ENCODE measurements at regions not wholly inside any gene's neighbourhood (a gene's known extent, or its start where the extent isn't known, plus 50 kb on each side); places are given as distances from the start of the nearest gene placed in this dataset.
"Not testable (repeated sequence)": the region's sequence is repeated elsewhere in the genome, so short reads cannot be mapped to it uniquely, and the experiment has no call there.

GRCh38 chr9:103574056-103574455 lies 520.1 kb upstream of the SMC2 start:
- Histone ChIP-seq H3K4me1 (ENCODE audit: control insufficient read depth in 1 of 2, low read depth in 2 of 2) (no peaks in the 10 kb centered on the region), H3K9me3 (peaks cover 12% of the 10 kb centered on the region), H3K4me3 (no peak overlapping the region), H3K27ac (no peak overlapping the region), H3K36me3 (no peaks in the 10 kb centered on the region), H3K27me3 (replicated peaks; ENCODE audit: insufficient read depth) (no peaks in the 10 kb centered on the region)
- no peak for TF ChIP-seq CTCF (IDR thresholded peaks at IDR 0.05)
- DNase-seq (ENCODE audit: low spot score) (no peak), ATAC-seq (ENCODE audit: insufficient number of reproducible peaks, low FRiP score, low read depth) (no peak)

GRCh38 chr9:103586721-103587120 lies 507.4 kb upstream of the SMC2 start:
- no peak for TF ChIP-seq CTCF (IDR thresholded peaks at IDR 0.05)
- no peak overlapping the region for H3K4me3 ChIP-seq
- no peak overlapping the region for H3K27ac ChIP-seq
- no peaks in the 10 kb centered on the region for H3K36me3 ChIP-seq
- no peaks in the 10 kb centered on the region for H3K27me3 ChIP-seq (replicated peaks; ENCODE audit: insufficient read depth)
- no peaks in the 10 kb centered on the region for H3K4me1 ChIP-seq (ENCODE audit: control insufficient read depth in 1 of 2, low read depth in 2 of 2)
- no peak for ATAC-seq (ENCODE audit: insufficient number of reproducible peaks, low FRiP score, low read depth)
- H3K9me3 ChIP-seq = no peaks in the 10 kb centered on the region
- DNase-seq (ENCODE audit: low spot score) = no peak

- Histone ChIP-seq H3K36me3 (no peaks in the 10 kb centered on the region), H3K4me1 (ENCODE audit: control insufficient read depth in 1 of 2, low read depth in 2 of 2) (no peaks in the 10 kb centered on the region), H3K4me3 (no peak overlapping the region), H3K9me3 (no peaks in the 10 kb centered on the region), H3K27ac (no peak overlapping the region), H3K27me3 (replicated peaks; ENCODE audit: insufficient read depth) (no peaks in the 10 kb centered on the region)
- no peak for TF ChIP-seq CTCF (IDR thresholded peaks at IDR 0.05)
- DNase-seq (ENCODE audit: low spot score) = no peak
- ATAC-seq (ENCODE audit: insufficient number of reproducible peaks, low FRiP score, low read depth) = no peak
Measured at GRCh38 chr9:103601287-103601686, 492.8 kb upstream of the SMC2 start.

GRCh38 chr9:103611950-103612349 lies 482.2 kb upstream of the SMC2 start:
- not testable (repeated sequence) for H3K9me3 ChIP-seq; ATAC-seq (ENCODE audit: insufficient number of reproducible peaks, low FRiP score, low read depth); H3K27me3 ChIP-seq (replicated peaks; ENCODE audit: insufficient read depth); H3K36me3 ChIP-seq; H3K27ac ChIP-seq; H3K4me1 ChIP-seq (ENCODE audit: control insufficient read depth in 1 of 2, low read depth in 2 of 2); DNase-seq (ENCODE audit: low spot score); H3K4me3 ChIP-seq

- H3K36me3 ChIP-seq = no peaks in the 10 kb centered on the region
- H3K9me3 ChIP-seq = peaks cover 3% of the 10 kb centered on the region
- H3K4me1 ChIP-seq (ENCODE audit: control insufficient read depth in 1 of 2, low read depth in 2 of 2) = no peaks in the 10 kb centered on the region
- no peaks in the 10 kb centered on the region for H3K27me3 ChIP-seq (replicated peaks; ENCODE audit: insufficient read depth)
- no peak overlapping the region for H3K27ac ChIP-seq
- DNase-seq (ENCODE audit: low spot score) (no peak), ATAC-seq (ENCODE audit: insufficient number of reproducible peaks, low FRiP score, low read depth) (no peak)
- no peak overlapping the region for H3K4me3 ChIP-seq
- TF ChIP-seq CTCF (IDR thresholded peaks at IDR 0.05) = no peak
Measured at GRCh38 chr9:103615994-103616393, 478.1 kb upstream of the SMC2 start.

- no peak for ATAC-seq (ENCODE audit: insufficient number of reproducible peaks, low FRiP score, low read depth)
Measured at GRCh38 chr9:103617046-103617445, 477.1 kb upstream of the SMC2 start.

More at GRCh38 chr9:103617046-103617445, 477.1 kb upstream of the SMC2 start:
- TF ChIP-seq CTCF (IDR thresholded peaks at IDR 0.05) = no peak
- peaks cover 3% of the 10 kb centered on the region for H3K9me3 ChIP-seq
- H3K27me3 ChIP-seq (replicated peaks; ENCODE audit: insufficient read depth) = no peaks in the 10 kb centered on the region
- H3K4me1 ChIP-seq (ENCODE audit: control insufficient read depth in 1 of 2, low read depth in 2 of 2) = no peaks in the 10 kb centered on the region
- H3K36me3 ChIP-seq = no peaks in the 10 kb centered on the region
- H3K27ac ChIP-seq = no peak overlapping the region
- DNase-seq (ENCODE audit: low spot score) = no peak
- H3K4me3 ChIP-seq = no peak overlapping the region

Measured in thoracic aorta (tissue), 2 donors.